HG02610 (cell line): ENCODE measurements at regions not wholly inside any gene's neighbourhood (a gene's known extent, or its start where the extent isn't known, plus 50 kb on each side); places are given as distances from the start of the nearest gene placed in this dataset.

ENCODE experiments used
- ATAC-seq: cut with Tn5 transposase; IDR thresholded peaks from one replicate; pipeline ENCODE4 v1.9.1; 2021; ENCODE audit warnings: mild to moderate bottlenecking, moderate library complexity; ENCODE audit not compliant: unreplicated experiment

DNA sequence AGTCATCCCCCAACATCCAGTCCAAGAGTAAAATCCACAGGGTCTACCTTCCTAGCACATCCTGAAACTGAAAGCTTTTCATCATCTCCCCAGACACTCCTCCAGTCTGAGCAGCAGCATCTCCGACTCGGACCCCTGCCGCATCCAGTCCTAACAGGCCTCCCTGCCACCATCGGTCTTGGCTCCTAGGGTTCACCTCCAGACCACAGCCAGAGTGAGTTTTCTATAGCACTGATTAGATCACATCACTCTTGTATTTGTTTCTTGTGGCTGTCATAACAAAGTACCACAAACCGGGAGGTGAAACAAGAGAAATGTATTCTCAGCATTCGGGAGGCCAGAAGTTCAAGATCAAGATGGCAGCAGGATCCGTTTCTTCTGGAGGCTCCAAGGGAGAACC is 187.8 kb downstream of the TOMM20 start:
- ATAC-seq = no peak

- no peak for ATAC-seq
These were observed 189.7 kb downstream of the TOMM20 start for GRCh38 chr1:234938924-234939323.

DNA sequence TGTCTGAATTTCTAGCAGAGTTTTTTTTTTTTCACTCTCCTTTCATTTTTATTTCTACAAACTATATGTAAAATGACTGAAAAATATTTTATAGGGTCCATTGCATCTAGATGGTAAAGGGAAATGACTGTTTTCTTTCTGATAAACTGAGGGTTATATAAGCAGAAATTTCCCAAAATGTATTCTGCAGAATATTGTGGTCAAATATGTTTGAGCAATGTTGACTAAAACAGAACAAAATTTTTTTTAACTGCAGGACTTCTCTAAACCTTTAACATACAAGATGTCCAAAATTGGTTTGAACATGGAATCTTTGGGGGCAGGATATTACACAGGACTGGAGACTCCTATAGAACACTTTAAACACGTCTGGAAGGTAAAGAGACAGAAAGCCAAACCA is 190.5 kb downstream of the TOMM20 start:
- ATAC-seq = no peak

- no peak for ATAC-seq
These were observed 191.8 kb downstream of the TOMM20 start for GRCh38 chr1:234936612-234937389.

DNA sequence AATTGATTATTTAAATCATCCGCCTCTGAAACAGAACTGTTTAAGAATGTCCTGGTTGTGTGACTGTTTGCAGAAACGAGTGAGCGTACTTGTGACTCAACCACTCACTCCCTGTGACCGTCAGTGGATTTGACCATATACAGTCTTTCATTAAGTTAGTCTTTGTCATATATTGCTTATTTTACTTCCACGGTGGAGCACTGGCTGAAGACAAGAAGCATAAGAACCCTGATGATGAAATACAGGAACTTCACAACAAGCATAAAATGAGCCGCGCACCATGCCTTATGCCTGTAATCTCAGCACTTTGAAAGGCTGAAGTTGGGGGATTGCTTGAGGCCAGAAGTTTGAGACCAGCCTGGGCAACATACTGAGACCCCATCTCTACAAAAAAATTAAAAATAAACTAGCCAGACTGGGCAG is 194.0 kb downstream of the TOMM20 start:
- ATAC-seq = no peak

DNA sequence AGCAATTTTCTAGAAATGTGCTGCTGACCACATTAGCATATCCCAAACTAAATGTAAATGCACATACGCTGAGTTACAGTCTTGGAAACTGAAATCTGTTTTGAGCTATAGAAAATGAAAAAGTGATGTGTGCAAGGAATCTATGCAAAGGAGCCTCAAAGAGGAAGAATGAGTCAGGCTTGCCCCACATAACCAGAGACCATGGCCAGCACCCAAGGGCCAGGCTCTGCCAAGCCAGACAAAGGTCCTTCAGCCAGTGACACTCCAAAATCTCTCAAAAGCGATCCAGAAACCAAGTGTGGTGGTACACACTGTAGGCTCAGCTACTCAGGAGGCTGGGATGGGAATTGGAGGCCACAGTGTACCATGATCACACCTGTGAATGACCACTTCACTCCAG is 195.2 kb downstream of the TOMM20 start:
- ATAC-seq = peak; percentile 86

- ATAC-seq = peak; percentile 24
These were observed 195.9 kb downstream of the TOMM20 start for GRCh38 chr1:234932511-234933430.

GRCh38 chr1:234932106-234932505 is 196.5 kb downstream of the TOMM20 start:
- ATAC-seq = no peak

DNA sequence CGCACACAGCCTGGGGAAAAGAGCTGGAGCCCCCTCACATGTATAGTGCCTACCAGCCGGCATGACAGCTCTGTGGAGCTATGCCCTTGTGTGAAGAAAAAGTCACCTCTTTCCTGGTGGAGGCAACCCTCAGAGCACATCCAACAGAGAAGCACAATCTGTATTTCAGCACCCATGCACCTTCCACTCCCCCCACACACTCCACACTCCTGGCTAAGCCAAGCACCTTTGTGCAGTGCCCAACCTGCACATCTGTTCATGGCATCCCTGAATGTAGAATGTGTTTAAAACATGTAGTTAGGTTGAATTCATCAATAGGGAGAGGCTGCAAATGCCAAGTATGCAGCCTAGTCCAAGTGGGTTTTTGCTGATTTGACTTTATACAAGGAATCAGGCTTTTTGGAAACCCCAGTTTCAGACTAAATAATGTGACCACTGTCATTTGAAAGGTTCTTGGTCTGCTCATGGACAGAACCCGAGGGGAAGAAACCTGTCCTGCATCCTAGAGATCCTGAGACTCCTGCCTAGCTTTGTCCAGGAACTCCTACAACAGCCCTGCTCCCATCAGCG is 197.1 kb downstream of the TOMM20 start:
- ATAC-seq = no peak

DNA sequence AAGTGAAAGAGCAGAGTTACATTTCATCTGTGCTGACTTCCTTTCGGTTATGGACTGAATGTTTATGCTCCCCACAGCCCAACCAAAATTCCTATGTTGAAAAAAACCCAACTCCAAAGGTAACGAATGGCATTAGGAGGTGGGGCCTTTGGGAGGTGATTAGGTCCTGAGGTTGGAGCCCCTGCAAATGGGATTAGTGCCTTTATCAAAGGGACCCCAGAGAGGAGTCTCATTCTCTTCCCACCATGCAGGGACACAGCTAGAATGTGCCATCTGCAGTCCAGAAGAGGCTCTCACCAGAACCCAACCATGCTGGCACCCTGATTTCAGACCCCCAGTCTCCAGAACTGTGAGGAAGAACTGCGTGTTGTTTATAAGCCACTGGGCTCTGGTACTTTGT is 199.3 kb downstream of the TOMM20 start:
- ATAC-seq = no peak

GRCh38 chr1:234928642-234929041 is 200.0 kb downstream of the TOMM20 start:
- ATAC-seq = no peak

DNA sequence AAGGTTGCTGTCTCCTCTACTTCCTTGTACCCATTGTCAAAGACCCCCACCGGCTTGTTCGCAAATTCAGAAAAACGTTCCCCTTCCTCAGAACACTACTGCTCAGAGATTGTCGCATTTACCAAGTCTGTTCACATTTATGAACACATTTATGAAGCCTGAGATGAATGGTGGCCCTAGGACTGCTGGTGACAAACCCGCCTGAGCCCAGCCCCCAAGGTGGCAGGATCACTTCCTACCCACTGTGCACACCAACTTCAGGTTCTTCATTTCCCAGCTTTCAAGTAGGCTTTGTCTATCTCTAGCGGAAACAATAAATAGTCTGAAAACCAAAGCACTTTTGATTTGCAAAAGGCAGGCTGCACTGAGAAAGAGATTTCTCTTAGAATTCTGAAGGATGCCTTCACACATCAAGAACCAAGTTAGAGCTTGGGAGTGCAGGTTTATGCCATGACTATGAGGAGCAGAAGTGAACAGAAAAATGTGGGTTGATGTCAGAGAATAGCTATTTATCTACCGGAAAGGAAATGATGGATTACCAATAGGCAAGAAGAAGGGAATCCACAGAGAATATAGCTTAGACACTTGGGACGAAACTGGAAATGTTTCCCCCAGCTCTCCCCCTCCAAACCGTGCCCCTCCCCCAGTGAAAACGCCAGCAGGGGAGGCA is 200.5 kb downstream of the TOMM20 start:
- no peak for ATAC-seq

DNA sequence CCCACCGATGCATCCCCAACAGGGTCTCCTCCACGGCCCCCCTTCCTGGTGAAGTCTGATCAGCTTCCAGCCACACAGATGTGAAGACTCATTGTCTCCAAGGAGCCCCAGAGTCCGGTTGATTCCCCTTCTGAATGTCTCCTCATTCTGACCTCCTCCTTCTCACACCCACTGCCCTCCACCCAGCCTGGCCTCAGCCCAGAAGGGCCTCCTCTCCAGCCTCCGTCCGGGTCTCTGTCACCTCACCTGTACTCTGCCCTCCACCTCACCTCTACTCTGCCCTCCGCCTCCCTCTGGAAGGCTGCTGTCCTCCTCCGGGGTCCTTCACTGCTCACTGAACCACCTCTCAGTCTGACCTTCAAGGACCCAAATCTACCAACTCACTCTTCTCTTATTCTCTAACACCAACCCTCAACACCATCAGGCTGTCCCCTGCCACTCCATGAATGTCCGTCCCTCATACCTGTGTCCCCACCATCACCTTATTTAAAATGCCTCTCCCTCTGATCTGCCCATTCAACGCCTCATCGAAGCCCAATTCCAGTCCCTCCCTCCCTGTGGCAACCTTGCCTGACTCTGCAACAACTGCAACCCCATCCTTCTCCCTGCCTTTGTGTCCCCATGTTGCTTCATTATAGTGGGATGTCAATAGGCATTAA is 201.2 kb downstream of the TOMM20 start:
- no peak for ATAC-seq

DNA sequence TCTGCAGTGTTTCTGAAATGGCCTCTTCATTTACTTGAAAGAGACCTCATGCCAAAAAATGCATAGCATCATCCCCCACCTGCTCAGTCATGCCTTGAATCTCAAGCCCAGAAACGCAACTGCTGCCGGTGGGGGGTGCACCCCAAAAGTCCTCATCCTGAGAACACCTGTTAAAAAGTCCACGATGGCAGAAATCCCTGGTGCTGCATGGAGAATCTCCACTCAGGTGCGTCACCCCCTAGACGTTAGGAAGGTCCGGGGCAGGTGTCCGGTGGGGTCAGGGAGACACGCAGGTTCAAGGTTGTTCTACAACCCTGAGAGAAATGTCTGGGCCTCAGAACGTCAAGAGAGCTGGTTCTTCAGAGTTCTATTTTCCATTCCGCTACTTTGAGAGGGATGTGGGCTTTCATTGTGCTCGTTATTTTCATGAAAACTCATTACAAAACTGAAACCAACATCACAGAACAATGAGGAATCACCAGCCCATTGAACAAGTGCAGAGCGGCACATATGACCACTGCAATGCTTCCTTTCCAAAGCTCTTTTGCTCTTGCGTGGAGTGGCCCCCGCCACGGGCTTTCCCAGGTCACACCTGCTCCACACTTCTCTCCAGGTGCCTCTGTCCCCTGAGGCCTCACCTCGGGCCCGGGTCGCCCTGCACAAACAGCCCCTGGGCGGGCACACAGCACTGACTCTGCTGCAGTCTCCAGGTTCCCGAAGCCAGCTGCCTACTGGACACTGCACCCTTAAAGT is 201.9 kb downstream of the TOMM20 start:
- ATAC-seq = peak; percentile 75

- no peak for ATAC-seq
These were observed 202.4 kb downstream of the TOMM20 start for GRCh38 chr1:234926264-234926558.

GRCh38 chr1:234925440-234926263 is 203.0 kb downstream of the TOMM20 start:
- ATAC-seq = no peak

- no peak for ATAC-seq
These were observed 203.9 kb downstream of the TOMM20 start for GRCh38 chr1:234924450-234925355.

DNA sequence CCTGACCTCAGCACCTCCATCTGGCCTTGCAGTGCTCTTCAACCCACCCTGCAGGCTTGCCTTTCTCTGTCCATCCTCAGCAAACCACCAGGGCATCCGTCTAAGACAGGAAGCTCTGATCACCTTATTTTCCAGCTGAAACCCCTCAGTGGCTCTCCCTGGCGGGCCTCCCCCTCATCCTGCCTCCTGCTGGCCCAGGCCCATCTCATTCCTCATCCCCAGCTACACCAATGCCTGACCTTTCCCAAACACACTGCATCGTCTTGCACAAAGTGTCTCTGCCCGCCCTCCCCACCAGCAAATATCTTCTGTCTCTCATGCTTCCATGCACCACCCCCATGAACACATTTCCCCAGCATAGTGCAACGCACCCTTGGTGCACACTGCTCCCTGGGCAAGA is 205.0 kb downstream of the TOMM20 start:
- no peak for ATAC-seq
